ENCODE measurements at regions not wholly inside any gene's neighbourhood (a gene's known extent, or its start where the extent isn't known, plus 50 kb on each side); places are given as distances from the start of the nearest gene placed in this dataset.

- H3K27ac ChIP-seq: no peak overlapping the region
- H3K4me3 ChIP-seq: no peak overlapping the region
- H3K9me3 ChIP-seq (replicated peaks): no peaks in the 10 kb centered on the region
- H3K4me1 ChIP-seq: no peaks in the 10 kb centered on the region
- no peaks in the 10 kb centered on the region for H3K27me3 ChIP-seq
- no peak for DNase-seq
- H3K36me3 ChIP-seq: no peaks in the 10 kb centered on the region
Observed at GRCh38 chr5:6847870-6848269, 134.6 kb downstream of the TENT4A start.

GRCh38 chr5:6849316-6850105 is 136.3 kb downstream of the TENT4A start:
- Histone ChIP-seq H3K4me1 (no peaks in the 10 kb centered on the region), H3K4me3 (no peak overlapping the region), H3K27ac (no peak overlapping the region), H3K9me3 (replicated peaks) (no peaks in the 10 kb centered on the region), H3K27me3 (no peaks in the 10 kb centered on the region), H3K36me3 (no peaks in the 10 kb centered on the region)
- DNase-seq: no peak

DNA sequence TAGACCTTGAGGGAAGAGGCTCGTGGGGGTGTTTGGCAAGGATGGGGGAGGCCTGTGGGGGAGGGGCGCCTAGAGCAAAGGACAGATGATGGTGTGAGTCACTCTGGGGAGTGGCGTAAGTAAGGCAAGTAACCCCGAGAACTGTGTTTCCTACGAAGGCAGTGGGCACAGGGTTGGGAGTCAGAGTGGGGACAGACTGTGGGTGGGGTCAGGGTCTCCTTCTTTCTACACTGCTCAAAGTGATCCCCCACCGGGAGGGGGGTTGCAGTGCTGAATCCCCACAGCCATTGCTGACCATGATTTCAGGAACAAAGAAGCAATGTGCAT is 136.8 kb downstream of the TENT4A start:
- Histone ChIP-seq H3K36me3 (no peaks in the 10 kb centered on the region), H3K9me3 (replicated peaks) (no peaks in the 10 kb centered on the region)
- no peak for DNase-seq

DNA sequence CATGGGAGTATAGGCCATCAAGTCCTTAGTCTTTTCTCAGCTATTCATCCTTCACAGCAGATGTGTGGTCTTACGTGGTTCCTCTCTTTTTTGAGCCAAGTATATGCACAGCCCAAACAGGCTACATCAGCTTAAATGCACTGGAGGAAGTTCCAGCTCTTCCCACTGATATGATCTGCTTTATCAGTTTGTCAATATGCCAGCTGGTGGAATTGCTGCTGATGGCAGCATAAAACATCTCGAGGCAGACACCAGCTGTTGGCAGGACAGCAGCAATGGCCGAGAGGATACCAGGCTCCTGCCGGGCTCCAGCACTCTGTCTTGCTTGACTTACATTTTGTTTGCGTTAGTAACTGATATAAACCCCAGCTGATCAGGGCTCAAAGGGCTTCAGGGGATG is 143.4 kb downstream of the TENT4A start:
- no peak overlapping the region for H3K27ac ChIP-seq
- no peaks in the 10 kb centered on the region for H3K4me1 ChIP-seq
- no peak overlapping the region for H3K4me3 ChIP-seq
- no peaks in the 10 kb centered on the region for H3K27me3 ChIP-seq
- H3K9me3 ChIP-seq (replicated peaks): no peaks in the 10 kb centered on the region
- no peaks in the 10 kb centered on the region for H3K36me3 ChIP-seq
- DNase-seq: no peak

More for the DNA sequence above, 136.8 kb downstream of the TENT4A start:
- Histone ChIP-seq H3K4me3 (no peak overlapping the region), H3K4me1 (no peaks in the 10 kb centered on the region), H3K27ac (no peak overlapping the region), H3K27me3 (no peaks in the 10 kb centered on the region)

DNA sequence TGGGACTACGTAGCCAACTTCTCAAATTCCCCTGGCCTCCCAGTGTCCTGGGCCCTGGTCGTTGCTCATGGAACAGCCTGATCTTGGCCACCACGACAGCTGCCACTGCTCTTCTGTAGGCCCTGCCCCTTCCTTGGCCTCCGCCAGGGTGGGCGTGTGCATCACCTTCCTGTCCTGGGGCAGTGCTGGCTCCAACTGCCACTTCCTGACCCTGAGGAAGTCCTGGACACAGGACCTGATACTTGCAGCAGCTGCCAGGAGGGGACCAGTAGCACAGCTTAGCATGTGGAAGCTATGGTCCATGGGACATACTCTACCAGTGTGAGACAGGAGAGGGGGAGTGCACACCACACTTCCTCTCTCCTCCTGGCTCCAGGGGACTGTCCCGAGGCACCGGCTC is 145.2 kb downstream of the TENT4A start:
- H3K36me3 ChIP-seq: no peaks in the 10 kb centered on the region
- H3K4me3 ChIP-seq: no peak overlapping the region
- no peaks in the 10 kb centered on the region for H3K4me1 ChIP-seq
- no peak overlapping the region for H3K27ac ChIP-seq
- no peaks in the 10 kb centered on the region for H3K27me3 ChIP-seq
- H3K9me3 ChIP-seq (replicated peaks): no peaks in the 10 kb centered on the region
- DNase-seq: peak; percentile 23 to 42

- no peak for DNase-seq
- no peaks in the 10 kb centered on the region for H3K4me1 ChIP-seq
- no peaks in the 10 kb centered on the region for H3K36me3 ChIP-seq
- H3K9me3 ChIP-seq (replicated peaks): no peaks in the 10 kb centered on the region
- no peak overlapping the region for H3K4me3 ChIP-seq
- H3K27me3 ChIP-seq: no peaks in the 10 kb centered on the region
- no peak overlapping the region for H3K27ac ChIP-seq
Observed at GRCh38 chr5:6859023-6859422, 145.8 kb downstream of the TENT4A start.

- H3K27ac ChIP-seq: no peak overlapping the region
- H3K36me3 ChIP-seq: no peaks in the 10 kb centered on the region
- H3K4me1 ChIP-seq: no peaks in the 10 kb centered on the region
- no peaks in the 10 kb centered on the region for H3K27me3 ChIP-seq
- H3K9me3 ChIP-seq (replicated peaks): no peaks in the 10 kb centered on the region
- no peak overlapping the region for H3K4me3 ChIP-seq
- no peak for DNase-seq
Observed at GRCh38 chr5:6859951-6860638, 146.9 kb downstream of the TENT4A start.

- Histone ChIP-seq H3K4me1 (no peaks in the 10 kb centered on the region), H3K9me3 (replicated peaks) (no peaks in the 10 kb centered on the region), H3K27me3 (no peaks in the 10 kb centered on the region), H3K27ac (no peak overlapping the region), H3K4me3 (no peak overlapping the region), H3K36me3 (no peaks in the 10 kb centered on the region)
- DNase-seq: no peak
Observed at GRCh38 chr5:6861036-6861435, 147.8 kb downstream of the TENT4A start.

GRCh38 chr5:6861667-6862066 is 148.4 kb downstream of the TENT4A start:
- Histone ChIP-seq H3K9me3 (replicated peaks) (no peaks in the 10 kb centered on the region), H3K27me3 (no peaks in the 10 kb centered on the region), H3K36me3 (no peaks in the 10 kb centered on the region), H3K4me1 (no peaks in the 10 kb centered on the region), H3K4me3 (no peak overlapping the region), H3K27ac (no peak overlapping the region)
- no peak for DNase-seq

- DNase-seq: no peak
- Histone ChIP-seq H3K36me3 (no peaks in the 10 kb centered on the region), H3K4me1 (no peaks in the 10 kb centered on the region), H3K27ac (no peak overlapping the region), H3K4me3 (no peak overlapping the region), H3K27me3 (no peaks in the 10 kb centered on the region), H3K9me3 (replicated peaks) (no peaks in the 10 kb centered on the region)
Observed at GRCh38 chr5:6862306-6862705, 149.1 kb downstream of the TENT4A start.

GRCh38 chr5:6867712-6868111 is 154.5 kb downstream of the TENT4A start:
- Histone ChIP-seq H3K4me1 (no peaks in the 10 kb centered on the region), H3K4me3 (no peak overlapping the region), H3K36me3 (no peaks in the 10 kb centered on the region), H3K27me3 (no peaks in the 10 kb centered on the region), H3K9me3 (replicated peaks) (no peaks in the 10 kb centered on the region), H3K27ac (no peak overlapping the region)
- no peak for DNase-seq

GRCh38 chr5:6868171-6868570 is 154.9 kb downstream of the TENT4A start:
- Histone ChIP-seq H3K4me1 (no peaks in the 10 kb centered on the region), H3K36me3 (no peaks in the 10 kb centered on the region), H3K4me3 (no peak overlapping the region), H3K27me3 (no peaks in the 10 kb centered on the region), H3K9me3 (replicated peaks) (no peaks in the 10 kb centered on the region), H3K27ac (no peak overlapping the region)
- DNase-seq: no peak

- Histone ChIP-seq H3K27me3 (no peaks in the 10 kb centered on the region), H3K9me3 (replicated peaks) (no peaks in the 10 kb centered on the region), H3K4me3 (no peak overlapping the region), H3K36me3 (no peaks in the 10 kb centered on the region), H3K4me1 (no peaks in the 10 kb centered on the region), H3K27ac (no peak overlapping the region)
- no peak for DNase-seq
Observed at GRCh38 chr5:6868575-6869215, 155.5 kb downstream of the TENT4A start.

DNA sequence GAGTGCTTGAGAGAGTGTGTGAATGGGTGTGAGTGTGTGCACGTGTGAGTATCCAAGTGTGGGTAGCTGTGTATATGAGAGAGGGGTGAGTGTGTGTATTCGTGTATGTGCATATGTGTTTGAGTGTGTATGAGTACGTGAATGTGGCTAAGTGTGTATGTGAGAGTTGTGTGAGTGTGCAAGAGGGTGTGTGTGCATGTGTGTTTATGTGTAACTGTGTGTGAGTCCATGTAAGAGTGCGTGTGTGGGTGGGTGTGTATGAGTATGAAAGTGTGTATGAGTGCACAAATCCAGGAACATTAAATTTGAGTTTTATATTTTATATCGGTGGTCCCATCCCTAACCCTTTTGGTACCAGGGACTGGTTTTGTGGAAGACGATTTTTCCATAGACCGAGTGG is 156.4 kb downstream of the TENT4A start:
- H3K27me3 ChIP-seq: no peaks in the 10 kb centered on the region
- no peaks in the 10 kb centered on the region for H3K9me3 ChIP-seq (replicated peaks)
- no peak overlapping the region for H3K27ac ChIP-seq
- H3K4me1 ChIP-seq: no peaks in the 10 kb centered on the region
- no peak for DNase-seq
- H3K36me3 ChIP-seq: no peaks in the 10 kb centered on the region
- no peak overlapping the region for H3K4me3 ChIP-seq

DNA sequence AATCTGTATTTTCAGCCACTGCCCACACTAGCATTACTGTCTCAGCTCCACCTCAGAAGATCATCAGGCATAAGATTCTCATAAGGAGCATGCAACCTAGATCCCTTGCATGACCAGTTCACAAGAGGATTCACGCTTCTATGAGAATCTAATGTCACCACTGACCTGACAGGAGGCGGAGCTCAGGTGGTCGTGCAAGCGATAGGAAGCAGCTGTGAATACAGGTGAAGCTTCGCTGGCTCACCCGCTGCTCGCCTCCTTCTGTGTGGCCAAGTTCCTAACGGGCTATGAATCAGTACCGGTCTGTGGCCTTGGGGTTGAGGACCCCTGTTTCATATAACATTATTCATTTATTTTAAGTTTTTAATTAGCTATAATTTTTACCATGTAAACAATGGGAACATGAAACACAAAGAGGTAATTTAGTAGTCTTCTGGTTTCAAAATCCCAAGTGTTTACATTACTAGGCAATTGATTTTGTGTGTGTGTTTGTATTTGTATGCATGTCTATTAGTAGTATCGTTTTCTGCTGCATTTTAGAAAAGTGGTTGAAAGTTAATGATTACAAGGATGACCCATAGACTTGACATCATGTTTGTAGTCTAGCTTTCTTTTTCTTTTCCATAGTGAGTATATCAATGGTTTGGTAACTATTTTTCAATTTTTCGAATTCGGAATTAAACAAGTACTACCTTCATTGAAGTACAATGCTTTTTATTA is 159.4 kb downstream of the TENT4A start:
- Histone ChIP-seq H3K9me3 (replicated peaks) (no peaks in the 10 kb centered on the region), H3K4me3 (no peak overlapping the region), H3K27ac (no peak overlapping the region), H3K27me3 (no peaks in the 10 kb centered on the region), H3K4me1 (no peaks in the 10 kb centered on the region), H3K36me3 (no peaks in the 10 kb centered on the region)
- no peak for DNase-seq
